ENCODE measurements at regions not wholly inside any gene's neighbourhood (a gene's known extent, or its start where the extent isn't known, plus 50 kb on each side); places are given as distances from the start of the nearest gene placed in this dataset.

DNA sequence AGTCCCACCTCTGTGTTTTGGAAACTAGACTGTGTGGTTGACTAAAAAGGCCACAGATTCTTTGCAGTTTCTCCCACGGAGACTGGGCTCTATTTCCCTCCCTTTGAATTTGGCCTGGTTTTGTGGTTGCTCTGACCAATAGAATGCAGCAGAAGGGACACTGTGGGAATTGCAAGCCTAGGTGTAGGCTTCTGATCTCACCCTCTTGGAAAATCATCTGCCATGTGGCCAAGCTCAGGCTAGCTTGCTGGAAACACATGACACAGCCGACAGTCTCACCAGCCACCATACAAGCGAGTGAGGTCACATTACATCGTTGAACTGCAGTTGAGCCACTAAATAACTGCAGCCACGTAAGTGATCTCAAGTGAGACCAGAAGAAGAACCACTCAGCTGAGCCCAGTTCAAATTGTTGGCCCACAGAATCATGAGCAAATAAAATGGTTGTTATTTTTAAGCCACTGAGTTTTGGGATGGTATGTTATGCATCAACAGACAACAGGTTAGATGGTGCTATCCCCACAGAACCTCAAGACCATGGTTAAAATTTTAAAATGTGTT is 319.1 kb upstream of the MEX3C start:
- no peaks in the 10 kb centered on the region for H4K20me1 ChIP-seq (ENCODE audit: control insufficient read depth, insufficient read depth, insufficient read length)
- H3K56ac ChIP-seq (ENCODE audit: insufficient read length, low read depth, low read length), result no peak overlapping the region
- Mint-ChIP-seq H3K9me3 (peaks cover 0 to 4% of the 10 kb centered on the region in 2 experiments; a peak in 1 of 5 replicates), H3K27ac (no peak overlapping the region; a peak in 1 of 7 replicates), H3K27me3 (ENCODE audit: low read depth) (no peaks in the 10 kb centered on the region), H3K36me3 (ENCODE audit: insufficient read depth in 1 of 3, low read depth in 3 of 3) (peaks cover 0 to 4% (median 0%) of the 10 kb centered on the region in 3 experiments; a peak in 2 of 7 replicates), H3K4me1 (peaks cover 15 to 32% of the 10 kb centered on the region in 2 experiments), H3K4me3 (no peak overlapping the region)
- H3K23ac ChIP-seq (ENCODE audit: insufficient read length, low read depth, low read length), result no peak overlapping the region
- H2BK120ac ChIP-seq (ENCODE audit: low read depth, low read length, poor library complexity, severe bottlenecking), result no peak overlapping the region
- no peak overlapping the region for H3K27ac ChIP-seq (ENCODE audit: insufficient read length, low read depth, low read length)
- no peaks in the 10 kb centered on the region for H3K9me3 ChIP-seq (ENCODE audit: control insufficient read depth, low read depth, low read length)
- H3K79me1 ChIP-seq (ENCODE audit: insufficient read depth, low read depth, low read length, poor library complexity, severe bottlenecking), result no peaks in the 10 kb centered on the region
- no peaks in the 10 kb centered on the region for H3K23me2 ChIP-seq (ENCODE audit: insufficient read length, low read depth, low read length, poor library complexity, severe bottlenecking)
- no peak overlapping the region for H3T11ph ChIP-seq (ENCODE audit: low read length)
- no peak overlapping the region for H2BK20ac ChIP-seq (ENCODE audit: low read depth, low read length, poor library complexity, severe bottlenecking)
- no peak overlapping the region for H3K18ac ChIP-seq (ENCODE audit: insufficient read length, low read depth, low read length)
- H2AFZ ChIP-seq (ENCODE audit: low read length), result no peak overlapping the region
- H2BK5ac ChIP-seq (ENCODE audit: insufficient read length, low read length), result no peak overlapping the region
- no peak overlapping the region for H2BK15ac ChIP-seq (ENCODE audit: low read depth, low read length)
- H2AK5ac ChIP-seq (ENCODE audit: insufficient read length, low read length), result no peak overlapping the region
- no CpG with 5 or more reads among the region's 5 CpGs for WGBS (ENCODE audit: extremely low coverage, insufficient read length, low lambda C conversion rate)
- no peak overlapping the region for H2BK12ac ChIP-seq (ENCODE audit: insufficient read length, low read depth, low read length)
- H3K9ac ChIP-seq (ENCODE audit: extremely low read depth, insufficient read length, low read length), result no peak overlapping the region
- H3K27me3 ChIP-seq (ENCODE audit: insufficient read depth, low read length), result no peaks in the 10 kb centered on the region
- H3K4ac ChIP-seq (ENCODE audit: low read depth, low read length), result no peak overlapping the region
- no peak overlapping the region for H3K4me2 ChIP-seq (ENCODE audit: insufficient read depth, insufficient read length, low read length)
- H3K14ac ChIP-seq (ENCODE audit: insufficient read depth, low read length), result no peak overlapping the region
- H3K79me2 ChIP-seq (ENCODE audit: insufficient read depth, low read length), result no peaks in the 10 kb centered on the region
- DNase-seq, result no peak
- no peak overlapping the region for H4K5ac ChIP-seq (ENCODE audit: insufficient read length, low read depth, low read length)
- H4K91ac ChIP-seq (ENCODE audit: insufficient read length, low read depth, low read length), result no peak overlapping the region
- TF ChIP-seq, protein P1, sequence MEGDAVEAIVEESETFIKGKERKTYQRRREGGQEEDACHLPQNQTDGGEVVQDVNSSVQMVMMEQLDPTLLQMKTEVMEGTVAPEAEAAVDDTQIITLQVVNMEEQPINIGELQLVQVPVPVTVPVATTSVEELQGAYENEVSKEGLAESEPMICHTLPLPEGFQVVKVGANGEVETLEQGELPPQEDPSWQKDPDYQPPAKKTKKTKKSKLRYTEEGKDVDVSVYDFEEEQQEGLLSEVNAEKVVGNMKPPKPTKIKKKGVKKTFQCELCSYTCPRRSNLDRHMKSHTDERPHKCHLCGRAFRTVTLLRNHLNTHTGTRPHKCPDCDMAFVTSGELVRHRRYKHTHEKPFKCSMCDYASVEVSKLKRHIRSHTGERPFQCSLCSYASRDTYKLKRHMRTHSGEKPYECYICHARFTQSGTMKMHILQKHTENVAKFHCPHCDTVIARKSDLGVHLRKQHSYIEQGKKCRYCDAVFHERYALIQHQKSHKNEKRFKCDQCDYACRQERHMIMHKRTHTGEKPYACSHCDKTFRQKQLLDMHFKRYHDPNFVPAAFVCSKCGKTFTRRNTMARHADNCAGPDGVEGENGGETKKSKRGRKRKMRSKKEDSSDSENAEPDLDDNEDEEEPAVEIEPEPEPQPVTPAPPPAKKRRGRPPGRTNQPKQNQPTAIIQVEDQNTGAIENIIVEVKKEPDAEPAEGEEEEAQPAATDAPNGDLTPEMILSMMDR (conservative IDR thresholded peaks at IDR 0.05), result no peak
- H4K8ac ChIP-seq (replicated peaks; ENCODE audit: insufficient read length, low read depth, low read length), result no peak overlapping the region
- H3K4me1 ChIP-seq (ENCODE audit: insufficient read depth, low read length), result no peaks in the 10 kb centered on the region
